HG03139 (cell line): ENCODE measurements at regions not wholly inside any gene's neighbourhood (a gene's known extent, or its start where the extent isn't known, plus 50 kb on each side); places are given as distances from the start of the nearest gene placed in this dataset.
"Not testable (repeated sequence)": the region's sequence is repeated elsewhere in the genome, so short reads cannot be mapped to it uniquely, and the experiment has no call there.

Source experiments
- ATAC-seq: cut with Tn5 transposase; IDR thresholded peaks from one replicate; pipeline ENCODE4 v1.9.1; 2021; ENCODE audit not compliant: unreplicated experiment

DNA sequence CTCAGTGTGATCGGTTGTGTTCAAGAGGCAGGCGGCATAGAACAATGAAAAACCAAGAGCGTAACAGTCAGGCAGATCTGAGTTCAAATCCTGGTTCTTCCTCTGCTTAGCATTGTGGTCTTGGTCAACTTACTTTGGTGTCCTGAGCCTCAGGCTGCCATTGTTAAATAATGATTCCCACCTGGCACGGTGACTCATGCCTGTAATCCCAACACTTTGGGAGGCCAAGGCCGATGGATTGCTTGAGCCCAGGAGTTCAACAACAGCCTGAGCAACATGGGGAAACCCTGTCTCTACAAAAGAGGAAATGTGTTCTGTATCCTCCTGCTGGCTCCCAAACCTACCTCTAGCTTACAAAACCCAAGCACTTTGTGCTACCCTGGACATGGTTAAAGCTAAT is 129.0 kb upstream of the STX18 start:
- no peak for ATAC-seq

GRCh38 chr4:4668355-4669210 is 126.7 kb upstream of the STX18 start:
- no peak for ATAC-seq

DNA sequence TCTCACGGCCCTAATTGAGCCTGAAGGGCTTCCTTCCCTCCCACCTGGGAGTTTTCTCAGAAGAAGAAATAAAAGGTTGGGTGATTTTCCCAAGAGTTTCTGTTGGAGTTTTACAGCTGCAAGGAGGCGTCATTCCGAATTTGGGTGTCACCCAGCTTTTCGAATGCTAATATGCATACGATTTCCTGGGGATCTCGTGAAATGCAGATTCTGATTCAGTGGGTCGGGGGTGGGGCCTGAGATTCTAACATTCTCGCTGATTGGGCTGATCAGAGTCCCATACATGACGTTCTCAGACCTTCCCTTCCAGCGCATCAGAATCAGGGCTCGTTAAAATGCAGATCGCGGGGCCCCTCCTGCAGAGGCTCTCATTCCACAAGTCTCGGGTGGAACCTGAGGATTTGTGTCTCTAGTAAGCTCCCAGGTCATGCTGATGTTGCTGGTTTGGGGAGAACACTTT is 125.8 kb upstream of the STX18 start:
- no peak for ATAC-seq

GRCh38 chr4:4666693-4667621 is 125.1 kb upstream of the STX18 start:
- no peak for ATAC-seq

DNA sequence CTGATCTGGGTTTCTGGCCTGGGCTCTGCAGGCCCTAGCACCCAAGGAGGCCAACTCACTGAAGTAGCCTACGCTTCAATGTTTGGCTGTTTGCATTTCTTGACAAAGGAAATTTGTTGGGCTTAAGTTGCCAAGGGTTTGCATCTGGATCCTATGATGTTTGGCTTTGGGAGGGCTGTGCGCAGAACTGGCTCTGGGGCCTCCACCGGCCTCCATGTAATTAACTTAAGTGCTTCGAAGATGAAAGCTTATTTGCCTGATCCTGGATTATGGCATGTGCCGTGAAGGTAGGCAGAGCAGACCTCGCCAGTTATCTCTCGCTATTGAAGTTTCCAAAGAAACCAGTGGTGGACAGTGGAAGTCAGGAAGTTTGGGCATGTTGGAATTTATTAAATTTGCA is 124.3 kb upstream of the STX18 start:
- no peak for ATAC-seq

- no peak for ATAC-seq
These were observed 122.4 kb upstream of the STX18 start for GRCh38 chr4:4664234-4664633.

DNA sequence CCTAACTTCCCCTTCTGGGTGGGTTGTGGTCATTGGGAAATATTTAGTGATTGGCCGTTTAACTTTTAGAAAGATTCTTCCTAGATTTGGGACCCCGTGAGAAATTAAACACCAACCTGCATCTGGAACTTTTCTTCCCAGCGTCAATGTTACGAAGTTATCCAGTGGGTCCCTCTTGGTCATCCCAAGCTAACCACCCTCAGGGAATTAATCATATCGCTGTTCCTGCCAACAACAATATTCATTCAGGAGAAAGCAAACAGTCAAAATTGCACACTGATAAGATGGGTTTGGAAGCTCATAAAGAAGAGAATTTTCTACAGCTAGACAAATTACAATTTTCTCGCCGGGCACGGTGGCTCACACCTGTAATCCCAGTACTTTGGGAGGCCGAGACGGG is 121.2 kb upstream of the STX18 start:
- ATAC-seq = no peak

DNA sequence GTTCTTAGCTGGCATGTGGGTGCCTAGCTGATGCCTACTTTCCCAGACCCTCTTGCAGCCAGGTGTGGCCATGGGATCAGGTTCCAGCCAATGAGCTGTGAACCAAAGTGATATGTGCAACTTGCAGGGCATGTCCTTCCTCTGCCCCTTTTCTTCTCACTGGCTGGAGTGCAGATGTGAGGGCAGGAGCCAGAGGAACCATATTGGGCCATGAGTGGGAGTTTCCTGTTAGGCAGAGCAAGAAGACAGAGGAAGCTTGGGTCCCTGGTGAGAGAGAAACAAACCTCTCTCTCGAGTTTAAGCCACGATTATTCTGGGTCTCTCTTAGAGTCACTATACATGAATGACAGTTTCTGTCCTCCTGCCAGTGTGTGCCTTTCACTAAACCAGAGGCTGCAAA is 120.4 kb upstream of the STX18 start:
- ATAC-seq = no peak

DNA sequence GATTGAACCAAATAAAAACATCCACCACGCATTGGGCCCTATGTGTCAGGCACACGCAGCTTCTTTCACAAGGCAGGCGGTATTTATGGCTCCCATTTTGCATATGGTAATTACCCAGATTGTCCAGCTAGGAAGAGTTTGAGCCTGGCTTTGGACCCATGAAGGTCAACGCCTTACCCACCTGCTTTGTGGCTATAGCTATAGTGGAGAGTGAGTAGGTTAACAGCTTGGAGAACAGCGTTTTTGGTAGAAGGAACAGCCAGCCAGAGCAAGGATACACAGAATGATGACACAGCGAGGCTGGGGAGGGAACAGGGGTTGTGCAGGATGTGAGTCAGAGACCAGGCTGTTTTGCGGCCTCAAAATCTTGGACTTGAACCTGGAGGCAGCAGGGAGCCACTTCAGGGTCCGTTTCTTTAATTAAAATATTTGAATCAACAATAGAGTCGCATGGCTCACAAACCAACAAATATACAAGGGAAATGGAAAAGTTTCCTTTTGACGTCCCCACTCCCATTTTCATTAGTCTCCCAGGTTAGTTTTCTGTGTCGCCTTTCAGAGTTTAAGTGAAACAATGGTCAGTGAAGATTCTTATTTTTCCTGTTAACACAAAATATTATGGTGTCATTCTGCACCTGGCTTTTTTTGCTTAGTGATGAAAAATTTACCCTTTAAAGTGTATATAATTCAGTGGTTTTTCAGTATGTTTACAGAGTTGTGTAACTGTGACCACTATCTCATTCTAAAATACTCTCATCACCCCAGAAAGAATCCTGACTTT is 118.2 kb upstream of the STX18 start:
- no peak for ATAC-seq

DNA sequence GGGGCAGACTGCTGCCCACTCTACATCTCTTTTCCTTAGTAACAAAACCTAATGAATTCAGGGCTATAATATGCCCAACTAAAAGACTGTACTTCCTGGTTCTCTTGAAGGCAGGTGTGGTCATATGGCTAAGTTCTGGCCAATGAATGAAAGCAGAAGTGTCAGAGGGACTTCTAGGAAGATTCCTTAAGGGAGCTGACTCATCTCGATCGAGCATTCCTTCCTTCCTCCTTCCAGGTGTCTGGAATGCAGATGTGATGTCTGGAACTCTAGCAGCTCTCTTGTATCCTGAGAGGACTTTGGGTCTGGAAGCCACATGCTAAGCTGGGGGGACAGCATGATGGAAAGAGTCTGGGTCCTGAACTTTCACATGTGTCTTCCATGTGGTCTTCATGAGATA is 116.2 kb upstream of the STX18 start:
- ATAC-seq = no peak

DNA sequence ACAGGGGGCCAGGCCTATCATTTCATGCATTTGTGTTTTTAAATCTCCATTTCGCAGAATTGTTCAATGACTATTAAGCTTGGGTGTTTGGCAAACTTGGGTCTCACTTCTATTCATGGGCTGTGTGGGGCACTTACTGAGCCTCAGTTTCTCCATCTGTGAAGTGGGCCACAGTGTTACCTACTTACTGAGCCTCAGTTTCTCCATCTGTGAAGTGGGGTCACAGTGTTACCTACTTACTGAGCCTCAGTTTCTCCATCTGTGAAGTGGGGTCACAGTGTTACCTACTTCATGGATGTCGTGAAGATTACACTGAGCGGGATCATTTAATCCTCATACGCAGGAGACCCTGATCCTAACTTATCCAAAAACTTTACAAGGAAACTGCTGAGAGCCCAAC is 115.1 kb upstream of the STX18 start:
- no peak for ATAC-seq

DNA sequence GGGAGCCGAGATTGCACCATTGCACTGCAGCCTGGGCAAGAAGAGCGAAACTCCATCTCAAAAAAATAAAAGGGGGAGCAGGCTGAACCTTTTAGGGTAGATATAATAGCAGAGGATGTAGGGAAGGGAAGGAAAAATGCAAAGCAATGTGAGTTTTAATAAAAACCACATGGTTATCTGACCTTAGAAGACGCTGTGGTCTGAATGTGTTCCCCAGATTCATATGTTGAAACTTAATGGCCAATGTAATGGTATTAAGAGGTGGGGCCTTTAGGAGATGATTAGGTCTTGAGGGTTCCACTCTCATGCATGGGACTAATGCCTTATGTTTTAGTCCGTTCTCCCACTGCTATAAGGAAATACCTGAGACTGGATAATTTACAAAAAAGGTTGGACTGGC is 114.1 kb upstream of the STX18 start:
- no peak for ATAC-seq

DNA sequence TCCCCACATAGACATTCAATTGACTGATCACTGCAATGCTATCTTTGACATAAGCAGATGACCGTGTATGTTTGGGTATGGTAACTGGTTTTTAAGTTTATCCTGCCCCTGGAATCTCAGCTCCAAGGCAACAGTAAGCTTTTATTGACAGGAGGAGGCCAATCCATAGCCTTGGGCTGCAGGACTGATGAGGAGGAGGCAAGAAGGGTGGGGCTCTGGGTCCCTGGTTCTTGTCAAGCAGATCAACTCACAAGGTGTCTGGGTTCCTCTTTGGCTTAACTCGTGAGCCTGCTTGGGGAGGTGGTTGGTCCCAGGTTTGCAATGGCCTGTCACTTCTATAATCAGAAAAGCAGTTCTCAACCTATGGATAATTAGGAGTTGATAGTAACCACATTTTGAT is 113.2 kb upstream of the STX18 start:
- no peak for ATAC-seq

- no peak for ATAC-seq
These were observed 110.2 kb upstream of the STX18 start for GRCh38 chr4:4651811-4652755.

DNA sequence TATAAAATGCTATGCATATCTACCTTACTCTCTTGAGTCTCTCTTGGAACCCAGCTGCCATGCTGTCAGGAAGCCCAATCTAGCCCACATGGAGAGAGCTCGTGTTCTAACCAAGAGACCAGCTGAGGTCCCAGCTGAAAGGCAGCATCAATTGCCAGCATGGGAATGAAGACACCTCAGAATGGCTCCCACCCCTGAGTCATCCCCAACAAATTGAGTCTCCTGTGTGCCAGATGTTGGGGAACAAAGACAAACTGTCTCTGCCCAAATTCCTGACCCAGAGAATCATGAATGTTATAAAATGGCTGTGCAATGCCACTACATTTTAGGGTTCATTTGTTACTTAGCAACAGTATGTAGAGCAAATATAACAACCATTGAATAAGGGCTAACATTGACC is 105.2 kb upstream of the STX18 start:
- ATAC-seq = no peak

DNA sequence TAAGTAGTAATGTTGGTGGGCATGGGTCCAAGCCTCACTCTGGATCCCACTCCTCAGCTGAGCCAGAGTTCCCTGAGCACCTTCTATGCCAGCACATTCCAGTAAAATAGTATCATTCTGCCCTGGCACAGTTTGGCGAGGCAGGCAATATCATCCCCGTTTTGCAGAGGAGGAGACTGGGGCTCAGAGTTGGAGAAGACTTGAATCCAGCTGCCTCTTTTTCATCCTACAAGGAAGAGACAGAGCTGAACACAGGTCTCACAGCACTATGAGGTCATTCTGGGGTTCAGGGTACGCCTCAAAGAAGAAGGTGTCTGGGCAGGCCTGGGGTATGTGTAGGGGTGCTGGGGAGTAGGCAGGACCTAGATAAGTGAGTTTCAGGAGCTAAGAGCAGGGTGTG is 103.9 kb upstream of the STX18 start:
- ATAC-seq = no peak

DNA sequence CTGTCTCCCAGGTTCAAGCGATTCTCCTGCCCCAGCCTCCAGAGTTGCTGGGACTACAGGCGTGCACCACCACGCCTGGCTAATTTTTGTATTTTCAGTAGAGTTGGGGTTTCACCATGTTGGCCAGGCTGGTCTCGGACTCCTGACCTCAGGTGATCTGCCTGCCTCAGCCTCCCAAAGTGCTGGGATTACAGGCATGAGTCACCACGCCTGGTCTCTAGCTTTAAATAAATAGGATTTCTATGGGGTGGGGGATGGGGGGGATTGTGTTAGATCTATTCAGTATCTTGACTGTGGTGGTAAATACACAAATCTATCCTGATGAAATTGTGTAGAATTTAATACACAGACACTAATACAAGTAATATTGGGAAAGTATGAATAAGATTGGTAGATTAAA is 102.4 kb upstream of the STX18 start:
- ATAC-seq = not testable (repeated sequence)

- not testable (repeated sequence) for ATAC-seq
These were observed 101.9 kb upstream of the STX18 start for GRCh38 chr4:4643743-4644142.

DNA sequence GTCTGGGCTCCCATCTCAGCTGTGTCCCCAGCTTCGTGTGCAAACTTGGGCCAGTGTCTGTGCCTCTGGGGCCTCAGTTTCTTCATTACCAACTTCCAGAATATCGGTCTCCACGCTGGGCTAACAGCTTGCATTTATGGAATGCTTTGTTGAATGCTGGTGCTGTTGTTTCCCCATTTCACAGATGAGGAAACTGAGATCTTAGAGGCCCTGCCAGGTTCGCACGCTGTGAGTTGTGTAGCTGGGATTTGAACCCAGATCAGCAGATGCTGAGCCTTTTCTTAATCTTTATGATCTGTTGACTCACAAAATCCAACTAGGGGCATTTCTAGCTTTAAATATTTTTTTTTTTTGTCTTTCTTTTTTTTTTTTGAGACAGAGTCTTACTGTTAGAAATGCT is 101.5 kb upstream of the STX18 start:
- ATAC-seq = no peak

DNA sequence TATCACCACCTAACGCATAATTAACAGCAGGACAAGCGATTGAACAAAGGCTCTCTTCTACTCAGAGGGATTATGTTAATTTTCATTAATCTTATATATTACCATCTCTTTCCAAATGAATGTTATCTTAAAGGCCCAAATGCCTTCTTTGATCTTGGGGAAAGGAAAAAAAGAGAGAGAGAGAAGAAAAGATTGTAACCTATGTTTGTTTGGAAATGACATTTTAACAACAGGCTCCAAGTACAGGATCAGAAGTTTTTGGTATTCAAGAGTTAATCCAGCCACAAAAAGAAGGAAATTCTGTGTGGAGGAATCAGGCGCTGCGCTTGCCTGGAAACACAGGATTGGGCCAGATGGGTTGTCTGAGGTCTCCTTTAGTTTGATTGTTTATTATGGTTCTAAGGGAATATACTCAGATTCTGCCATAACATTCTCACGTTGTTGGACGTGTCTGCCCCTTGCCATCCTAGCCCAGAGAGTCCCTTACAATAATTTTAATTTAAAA is 100.7 kb upstream of the STX18 start:
- no peak for ATAC-seq
